HepG2 (cell line): ENCODE measurements at regions not wholly inside any gene's neighbourhood (a gene's known extent, or its start where the extent isn't known, plus 50 kb on each side); places are given as distances from the start of the nearest gene placed in this dataset.

Source experiments
- ATAC-seq: fragments of 200-7000 bp; cut with Tn5 transposase; 3 replicates; pipeline ENCODE4 v1.9.1; 2020; ENCODE audit warnings: mild to moderate bottlenecking, moderate library complexity
- BruUV-seq: library from RNA; stranded (reverse); fragments of 400-500 nt; replicated peaks from 2 replicates; lab custom pipeline; 2021; lab: Mats Ljungman, UMichigan
- CTCF ChIA-PET: fragments of 300-600 bp; formaldehyde crosslinking; extraction: SDS; loops from one replicate; lab custom pipeline; 2021; ENCODE audit warnings: low total read pairs, inconsistent platforms, low intra/inter-chr PET ratio; lab: Yijun Ruan, JAX
- POLR2A ChIA-PET: fragments of 350-600 bp; sonication (Branson Sonifier 250); formaldehyde crosslinking; loops from one replicate; lab custom pipeline; 2020; ENCODE audit warnings: antibody characterized with exemption, inconsistent platforms; lab: Yijun Ruan, JAX
- DNase-seq: peaks from one replicate; pipeline ENCODE4 v3.0.0-alpha.2; 2015; ENCODE audit warnings: low spot score
- FAIRE-seq: peaks from 3 replicates; lab custom pipeline; 2011; peaks lifted over from hg19 to GRCh38; lab: Jason Lieb, UNC
- H2AFZ ChIP-seq: one replicate; pipeline ENCODE4 v1.6.1; 2011; ENCODE audit warnings: low read length, inconsistent platforms
- H3K27ac ChIP-seq: fragments of 300-600 bp; 3 replicates; pipeline ENCODE4 v1.8.0; 2011; ENCODE audit warnings: mixed run types, mild to moderate bottlenecking, mixed read lengths, low read length, inconsistent platforms; ENCODE audit not compliant: insufficient read depth; ENCODE audit errors: extremely low read length
- H3K27me3 ChIP-seq, 2 experiments: fragments of 200-600 bp in 1 of 2; 2 replicates in 1 of 2; 3 replicates in 1 of 2; pipeline versions ENCODE4 v1.6.0 to v1.8.0; 2011; ENCODE audit warnings: low read length in 2 of 2, mild to moderate bottlenecking in 2 of 2, moderate library complexity in 2 of 2, inconsistent platforms in 1 of 2; ENCODE audit not compliant: insufficient read depth in 2 of 2, control insufficient read depth in 1 of 2
- H3K36me3 ChIP-seq, 2 experiments: fragments of 200-600 bp in 1 of 2; replicated peaks in 1 of 2; 2 replicates in 1 of 2; 3 replicates in 1 of 2; pipeline versions ENCODE4 v1.5.1 to v1.8.0; 2011; ENCODE audit warnings: low read length in 2 of 2, inconsistent platforms in 1 of 2; ENCODE audit not compliant: insufficient read depth in 2 of 2, control insufficient read depth in 1 of 2
- H3K4me1 ChIP-seq: 2 replicates; pipeline ENCODE4 v1.5.1; 2012; ENCODE audit warnings: low read length, inconsistent platforms; ENCODE audit not compliant: insufficient read depth
- H3K4me2 ChIP-seq: 2 replicates; pipeline ENCODE4 v1.6.0; 2011; ENCODE audit warnings: low read depth, low read length, inconsistent platforms
- H3K4me3 ChIP-seq, 3 experiments: fragments of 200-600 bp in 1 of 3; sonication (generic), shearing (Covaris generic) in 1 of 3; replicated peaks in 1 of 3; 2 replicates each; pipeline ENCODE4 v1.5.1; 2011 to 2016; ENCODE audit warnings: low read length in 3 of 3, inconsistent platforms in 2 of 3, low read depth in 2 of 3, mild to moderate bottlenecking in 2 of 3, control low read depth in 1 of 3, mixed read lengths in 1 of 3; ENCODE audit not compliant: insufficient read depth in 1 of 3
- H3K79me2 ChIP-seq: one replicate; pipeline ENCODE4 v1.6.1; 2011; ENCODE audit warnings: low read length, inconsistent platforms; ENCODE audit not compliant: insufficient read depth
- H3K9ac ChIP-seq: 2 replicates; pipeline ENCODE4 v1.6.0; 2011; ENCODE audit warnings: mild to moderate bottlenecking, low read depth, low read length, inconsistent platforms; ENCODE audit not compliant: insufficient read depth
- H3K9me3 ChIP-seq: 2 replicates; pipeline ENCODE4 v1.5.1; 2012; ENCODE audit warnings: mild to moderate bottlenecking, low read length
- H4K20me1 ChIP-seq: 2 replicates; pipeline ENCODE4 v1.6.0; 2011; ENCODE audit warnings: inconsistent platforms, mild to moderate bottlenecking, low read length, moderate library complexity; ENCODE audit not compliant: insufficient read depth
- BCL3 ChIP-seq: sonication (generic); formaldehyde crosslinking; IDR thresholded peaks from 2 replicates; pipeline ENCODE4 v1.5.1; 2020; ENCODE audit warnings: mild to moderate bottlenecking, missing genetic modification reagents, moderate library complexity
- ELF1 ChIP-seq: sonication (generic); formaldehyde crosslinking; IDR thresholded peaks from 2 replicates; pipeline ENCODE4 v1.4.0; 2020; ENCODE audit warnings: missing genetic modification reagents
- ELF3 ChIP-seq: IDR thresholded peaks from 2 replicates; pipeline ENCODE4 v1.6.1; 2016; ENCODE audit warnings: missing genetic modification reagents, missing compliant biosample characterization
- ELF4 ChIP-seq: sonication (generic); formaldehyde crosslinking; IDR thresholded peaks from 2 replicates; pipeline ENCODE4 v1.5.0; 2020; ENCODE audit warnings: missing genetic modification reagents, mild to moderate bottlenecking, moderate library complexity, borderline replicate concordance
- ERF ChIP-seq: IDR thresholded peaks from 2 replicates; pipeline ENCODE4 v1.6.1; 2018; ENCODE audit warnings: missing biosample characterization, missing genetic modification reagents
- HNRNPUL1 ChIP-seq: fragments of 200-400 bp; formaldehyde crosslinking; IDR thresholded peaks from 2 replicates; pipeline ENCODE4 v1.6.1; 2017; ENCODE audit warnings: low read depth, mild to moderate bottlenecking, low read length, moderate library complexity
- MAFK ChIP-seq, 2 experiments: IDR thresholded peaks in 1 of 2; conservative IDR thresholded peaks in 1 of 2; 2 replicates each; pipeline ENCODE4 v1.6.1; 2011; ENCODE audit warnings: improper control_type of control experiment in 2 of 2, low read length in 2 of 2
- MXD4 ChIP-seq: IDR thresholded peaks from 2 replicates; pipeline ENCODE4 v1.6.1; 2016; ENCODE audit warnings: mild to moderate bottlenecking, missing biosample characterization, missing genetic modification reagents
- POLR2A ChIP-seq, 2 experiments: IDR thresholded peaks; 2 replicates each; pipeline ENCODE4 v1.6.1; 2011; ENCODE audit warnings: low read depth in 2 of 2, low read length in 2 of 2, mild to moderate bottlenecking in 1 of 2, moderate library complexity in 1 of 2; ENCODE audit not compliant: insufficient read depth in 1 of 2
- RAD21 ChIP-seq: fragments of 450-650 bp; formaldehyde crosslinking; IDR thresholded peaks from 2 replicates; pipeline ENCODE4 v1.5.0; 2020; ENCODE audit warnings: mild to moderate bottlenecking
- SALL1 ChIP-seq: sonication (generic); formaldehyde crosslinking; IDR thresholded peaks from 2 replicates; pipeline ENCODE4 v1.8.0; 2022; ENCODE audit warnings: mild to moderate bottlenecking, missing genetic modification reagents
- SMC3 ChIP-seq: IDR thresholded peaks from 2 replicates; pipeline ENCODE4 v1.6.1; 2011; ENCODE audit warnings: low read length, improper control_type of control experiment
- SOX13 ChIP-seq, 3 experiments: fragments of 450-650 bp in 1 of 3; sonication (generic) in 1 of 3; formaldehyde crosslinking in 1 of 3; IDR thresholded peaks in 2 of 3; conservative IDR thresholded peaks in 1 of 3; 2 replicates each; pipeline versions ENCODE4 v1.5.0 to v1.6.1; 2016 to 2020; ENCODE audit warnings: antibody characterized with exemption in 1 of 3, mild to moderate bottlenecking in 1 of 3, missing compliant biosample characterization in 1 of 3, missing genetic modification reagents in 1 of 3, moderate library complexity in 1 of 3
- THRA ChIP-seq: sonication (generic); formaldehyde crosslinking; IDR thresholded peaks from 2 replicates; pipeline ENCODE4 v1.4.0; 2020; ENCODE audit warnings: missing genetic modification reagents, borderline replicate concordance
- ZBTB33 ChIP-seq: sonication (generic); formaldehyde crosslinking; IDR thresholded peaks from 2 replicates; pipeline ENCODE4 v1.4.0; 2020; ENCODE audit warnings: missing genetic modification reagents
- ZFY ChIP-seq: sonication (generic); formaldehyde crosslinking; IDR thresholded peaks from 2 replicates; pipeline ENCODE4 v1.4.0; 2020; ENCODE audit warnings: missing genetic modification reagents
- ZNF546 ChIP-seq: sonication (generic); formaldehyde crosslinking; conservative IDR thresholded peaks from 2 replicates; pipeline ENCODE4 v1.8.1; 2023; ENCODE audit warnings: mild to moderate bottlenecking, missing genetic modification reagents
- ZNF563 ChIP-seq: sonication (generic); formaldehyde crosslinking; IDR thresholded peaks from 2 replicates; pipeline ENCODE4 v1.8.0; 2022; ENCODE audit warnings: mild to moderate bottlenecking, moderate library complexity, missing genetic modification reagents
- ZNF616 ChIP-seq: sonication (generic); formaldehyde crosslinking; IDR thresholded peaks from 2 replicates; pipeline ENCODE4 v1.5.0; 2020; ENCODE audit warnings: low read depth, mild to moderate bottlenecking, missing genetic modification reagents
- ZNF7 ChIP-seq: IDR thresholded peaks from 2 replicates; pipeline ENCODE4 v1.6.1; 2016; ENCODE audit warnings: missing biosample characterization, missing genetic modification reagents
- WGBS: methylation state at CpG from one replicate; pipeline ENCODE4 v1.1.6; 2017; ENCODE audit warnings: low lambda C conversion rate; 5-methylcytosine and 5-hydroxymethylcytosine counted together
- in situ Hi-C: cut with HindIII; loops from 2 replicates; pipeline ENCODE4 v1.10.0; 2017; ENCODE audit warnings: low pct_unique_long_range_greater_than_20kb; ENCODE audit not compliant: extremely low pct_ligation_motif_present
- intact Hi-C: fragments of 100-400 bp; cut with micrococcal nuclease; formaldehyde crosslinking; loops from one replicate; pipeline ENCODE4 v1.10.0; 2022; ENCODE audit not compliant: unreplicated experiment

- FAIRE-seq, result no peak
- DNase-seq, result no peak
- POLR2A ChIA-PET, result no interaction called here
- 46% methylated on average over 5 of the region's 5 CpGs for WGBS
- H3K4me3 ChIP-seq, result no peak overlapping the region
- ATAC-seq, result no peak
- H3K9ac ChIP-seq, result no peak overlapping the region
- no peaks in the 10 kb centered on the region for H3K79me2 ChIP-seq
- no peaks in the 10 kb centered on the region for H3K27me3 ChIP-seq
- no peaks in the 10 kb centered on the region for H3K36me3 ChIP-seq
- in situ Hi-C loops (no loop called here), intact Hi-C loops (no loop called here)
- peaks cover 6% of the 10 kb centered on the region; the same call in 1 of the 2 replicates for H3K4me1 ChIP-seq
- H3K4me2 ChIP-seq, result no peak overlapping the region
- no peaks in the 10 kb centered on the region for H3K9me3 ChIP-seq
- TF ChIP-seq ERF (CRISPR knock-in tag) (no peak), ELF3 (CRISPR knock-in tag) (no peak), ELF4 (CRISPR knock-in tag) (no peak), ZNF7 (CRISPR knock-in tag) (no peak), ELF1 (CRISPR knock-in tag) (no peak), HNRNPUL1 (no peak), POLR2A (IDR thresholded peaks at IDR 0.05; ENCODE audit: insufficient read depth in 1 of 2, low read depth in 2 of 2, low read length in 2 of 2) (no peak), MXD4 (CRISPR knock-in tag) (no peak), ZNF546 (CRISPR knock-in tag) (no peak), THRA (CRISPR knock-in tag) (no peak), BCL3 (CRISPR knock-in tag) (no peak), SALL1 (CRISPR knock-in tag) (no peak), ZNF616 (CRISPR knock-in tag) (no peak), ZBTB33 (no peak), ZNF563 (CRISPR knock-in tag) (no peak), MAFK (conservative IDR thresholded peaks at IDR 0.05 in 1 of 2, IDR thresholded peaks at IDR 0.05 in 1 of 2; ENCODE audit: low read length in 2 of 2) (no peak), SMC3 (no peak), RAD21 (CRISPR knock-in tag) (no peak), ZFY (CRISPR knock-in tag) (no peak), SOX13 (IDR thresholded peaks at IDR 0.05) (no peak), SOX13 (CRISPR knock-in tag; conservative IDR thresholded peaks at IDR 0.05 in 1 of 2, IDR thresholded peaks at IDR 0.05 in 1 of 2) (no peak)
- H3K27ac ChIP-seq, result no peak overlapping the region
- H4K20me1 ChIP-seq, result no peaks in the 10 kb centered on the region
- H2AFZ ChIP-seq, result no peak overlapping the region
- BruUV-seq, result no TSS peak
- CTCF ChIA-PET, result no interaction called here
These were observed 71.5 kb upstream of the DCD start for GRCh38 chr12:54719691-54720090.
